ENCODE measurements at regions not wholly inside any gene's neighbourhood (a gene's known extent, or its start where the extent isn't known, plus 50 kb on each side); places are given as distances from the start of the nearest gene placed in this dataset.

DNA sequence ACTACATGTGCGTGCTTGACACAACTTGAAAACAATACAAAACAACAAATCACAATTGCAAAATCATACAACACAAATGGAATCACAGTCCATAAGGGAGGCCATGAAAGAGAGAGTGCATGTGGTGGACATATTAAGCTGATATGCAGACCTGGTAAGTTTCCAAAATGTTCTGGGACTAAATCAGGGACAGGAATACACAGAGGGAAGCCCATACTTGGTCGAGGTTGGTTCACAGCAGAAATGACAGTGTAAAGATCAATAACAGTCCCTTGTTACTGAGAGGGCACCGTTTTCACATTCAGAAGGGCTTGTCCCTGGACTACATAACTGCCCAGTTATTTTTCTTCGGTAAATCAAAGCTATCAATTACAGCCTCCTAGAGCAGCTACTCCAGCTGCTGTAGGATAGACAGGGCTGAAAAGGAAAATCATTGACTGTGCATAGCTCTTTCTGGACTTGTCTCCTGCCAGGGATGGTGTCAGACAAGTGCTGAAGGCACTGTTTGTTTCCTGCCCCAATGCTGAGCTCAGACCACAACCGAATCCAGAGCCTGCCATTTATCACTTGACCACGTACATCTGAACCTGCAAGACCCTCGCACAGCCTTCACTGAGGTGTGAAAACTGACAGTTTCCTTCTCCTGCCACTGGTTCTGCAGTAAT is 79.5 kb upstream of the KCNMB2 start:
- DNase-seq = no peak

DNA sequence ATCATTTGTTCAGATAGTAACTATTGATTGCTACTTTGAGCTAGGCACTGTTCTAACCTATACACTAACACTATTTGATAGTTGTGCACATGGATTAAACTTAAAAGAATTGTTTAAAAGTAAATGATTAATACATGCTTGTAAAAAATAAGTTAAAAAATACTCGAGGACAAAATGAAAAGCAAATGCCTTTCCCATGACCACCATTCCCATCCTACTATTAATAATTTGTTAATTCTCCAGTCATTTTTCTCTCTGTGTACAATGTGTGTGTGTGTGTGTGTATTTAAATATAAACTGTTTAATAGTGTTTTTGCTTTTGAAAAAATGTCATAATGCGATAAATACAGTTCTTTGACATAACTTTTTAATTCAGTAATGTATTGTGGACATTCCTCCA is 78.7 kb upstream of the KCNMB2 start:
- DNase-seq = no peak

DNA sequence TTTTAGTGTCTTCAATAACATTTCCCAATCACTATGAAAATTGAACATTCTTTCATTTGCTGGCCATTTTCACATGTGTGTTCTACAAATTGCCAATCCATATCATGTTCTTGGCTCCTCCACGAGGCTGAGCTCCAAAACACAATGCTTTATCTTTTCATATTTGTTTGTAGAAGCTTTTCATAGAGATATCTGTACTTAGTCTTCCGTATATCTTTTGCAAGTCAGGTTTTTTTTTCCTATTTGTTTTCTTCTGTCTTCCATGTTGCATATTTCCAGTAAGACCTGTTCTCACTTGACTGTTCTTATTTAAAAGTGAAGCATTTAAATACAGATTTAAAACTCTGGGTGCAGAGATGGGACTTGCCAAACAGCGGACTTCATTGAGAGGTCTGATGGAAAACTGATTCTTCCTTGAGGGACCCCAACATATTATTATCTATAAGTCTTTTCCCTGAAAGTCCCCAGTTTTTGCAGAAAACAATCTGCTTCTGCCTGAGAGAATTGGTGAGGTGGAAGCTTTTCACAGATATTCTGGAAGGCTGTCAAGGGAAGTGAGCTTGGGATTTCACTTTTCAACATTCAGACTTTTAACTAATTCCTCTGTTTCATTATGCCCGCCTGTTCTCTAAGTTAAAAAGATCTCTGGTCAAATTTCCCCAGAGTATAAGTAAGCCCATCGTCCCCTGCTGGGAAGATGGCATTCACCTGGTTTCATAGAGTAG is 77.8 kb upstream of the KCNMB2 start:
- DNase-seq = no peak

DNA sequence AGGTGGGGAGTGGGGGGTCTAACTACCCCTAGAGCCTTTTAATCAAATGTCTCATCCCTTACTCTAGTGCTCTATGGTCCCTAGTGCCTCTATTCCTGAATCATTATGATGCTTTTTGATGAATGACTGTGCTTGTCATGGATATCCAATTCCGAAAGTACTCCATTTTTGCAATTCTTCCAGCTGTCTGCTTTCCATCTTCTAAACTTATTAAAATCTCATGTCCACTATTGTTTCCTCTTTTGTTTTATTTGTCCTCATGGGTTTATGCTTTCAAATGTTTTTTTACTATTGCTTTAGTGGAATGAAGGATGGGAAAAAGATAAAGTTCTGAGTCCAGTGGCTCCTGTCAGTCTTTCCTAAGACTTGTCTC is 77.2 kb upstream of the KCNMB2 start:
- DNase-seq = no peak

DNA sequence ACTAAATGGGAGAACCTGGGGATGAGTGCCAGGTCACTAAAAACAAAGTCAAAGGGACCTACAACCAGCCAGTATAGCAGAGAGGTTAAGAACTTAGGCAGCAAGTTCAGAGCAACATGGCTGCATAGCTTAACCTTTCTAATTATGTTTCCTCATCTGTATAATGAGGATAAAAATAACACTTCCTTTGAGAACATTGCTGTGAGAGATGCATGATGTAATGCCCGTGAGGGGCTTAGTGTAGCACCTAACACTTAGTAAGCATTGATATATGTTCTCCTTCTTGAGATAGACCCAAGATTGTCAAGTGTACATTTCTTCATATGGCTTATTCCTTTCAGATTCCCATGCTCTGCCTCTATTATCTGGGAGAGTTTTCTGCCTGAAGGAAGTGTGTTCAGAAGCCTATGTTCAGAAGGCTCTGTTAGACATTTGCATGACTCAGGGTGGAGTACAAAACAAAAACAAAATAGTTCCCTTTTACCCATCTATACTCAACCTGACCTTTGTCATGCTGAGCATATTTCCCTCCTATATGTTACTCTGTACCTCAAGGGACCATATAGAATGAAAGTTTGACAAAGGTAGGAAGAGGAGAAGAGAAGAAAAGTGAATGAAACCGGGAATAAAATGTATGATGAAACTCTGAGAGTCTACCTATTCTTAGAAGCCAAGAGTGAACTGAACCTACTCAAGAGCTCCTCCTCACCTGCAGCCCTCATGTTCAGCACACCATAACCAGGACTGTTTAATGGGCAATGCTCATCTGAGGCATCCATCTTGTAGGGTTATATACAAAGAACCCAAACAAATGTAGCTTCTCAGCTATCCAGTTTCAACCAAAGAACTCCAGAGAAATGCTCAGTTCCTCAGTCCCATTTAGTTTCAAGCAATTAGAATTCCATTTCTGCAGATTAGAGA is 70.7 kb upstream of the KCNMB2 start:
- no peak for DNase-seq

DNA sequence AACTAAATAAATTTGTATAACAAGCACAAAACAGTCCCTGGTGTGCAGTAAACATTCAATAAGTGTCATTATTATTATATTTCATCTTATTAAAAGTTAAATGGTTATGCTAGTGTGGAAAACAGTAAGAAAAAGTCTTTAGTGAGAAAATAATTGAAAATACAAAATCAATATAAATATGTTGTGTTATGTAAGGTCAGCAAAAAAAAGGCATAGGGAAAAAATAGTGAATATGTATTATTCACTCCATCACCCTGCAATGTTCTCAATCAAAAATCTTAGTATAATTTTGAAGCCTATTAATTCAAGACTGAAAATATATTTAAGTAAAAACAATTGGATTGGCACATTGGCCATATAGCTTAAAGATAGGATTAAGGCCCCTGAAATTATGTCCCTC is 63.3 kb upstream of the KCNMB2 start:
- no peak for DNase-seq

DNA sequence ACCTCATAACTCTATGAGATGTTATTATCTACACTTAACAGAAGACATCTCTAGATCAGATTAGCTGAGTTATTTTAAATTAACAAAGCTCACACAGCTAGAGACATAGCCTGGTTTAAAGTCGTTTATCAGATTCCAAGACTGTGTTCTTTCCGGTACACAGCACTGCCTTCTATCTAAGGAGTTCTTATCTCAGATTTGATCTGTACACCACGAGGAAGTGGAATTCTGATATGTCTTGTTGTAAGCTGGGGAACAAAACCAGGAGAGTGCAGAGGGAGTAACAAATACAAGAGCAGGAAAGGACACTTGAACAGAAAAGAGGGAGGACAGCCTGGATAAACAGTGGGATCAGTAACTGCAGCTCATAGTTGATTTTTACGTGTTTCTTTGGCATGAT is 61.7 kb upstream of the KCNMB2 start:
- DNase-seq = no peak

DNA sequence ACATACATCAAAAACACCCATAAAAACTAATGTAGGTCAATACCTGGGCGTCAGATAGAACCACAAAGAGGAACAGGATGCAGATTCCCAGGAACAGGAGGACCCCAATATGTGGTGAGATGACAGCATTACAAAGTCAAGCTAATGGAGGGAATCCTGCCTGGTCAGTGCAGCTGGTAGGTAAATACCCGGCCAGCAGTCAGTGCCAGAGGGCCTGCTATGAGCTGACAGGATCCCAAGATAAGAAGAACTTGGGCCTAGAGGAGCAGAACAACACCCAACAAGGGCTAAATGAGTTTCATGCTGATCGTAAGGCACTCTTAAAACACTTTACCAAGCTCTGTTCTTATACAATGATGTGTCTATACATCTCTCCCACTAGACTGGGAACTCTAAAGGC is 61.2 kb upstream of the KCNMB2 start:
- DNase-seq = no peak

DNA sequence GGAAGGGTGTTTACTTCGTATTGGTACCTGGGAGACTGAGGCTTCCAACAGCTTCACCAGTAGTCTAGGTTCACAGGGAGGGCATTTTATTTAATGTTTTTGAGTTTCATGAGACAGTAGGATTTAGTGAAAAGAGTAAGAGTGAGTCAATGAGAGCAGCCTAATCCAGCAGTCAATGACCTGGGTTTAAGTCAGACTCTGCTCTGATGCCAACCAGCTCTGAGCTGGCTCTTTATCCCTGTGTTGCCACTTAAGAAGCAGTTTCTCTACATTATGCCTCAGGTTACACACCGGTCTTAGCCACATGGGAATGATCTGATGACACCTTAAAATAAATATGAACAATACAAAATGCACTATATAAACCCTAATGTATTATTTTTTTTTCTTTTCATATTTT is 59.4 kb upstream of the KCNMB2 start:
- DNase-seq = no peak

DNA sequence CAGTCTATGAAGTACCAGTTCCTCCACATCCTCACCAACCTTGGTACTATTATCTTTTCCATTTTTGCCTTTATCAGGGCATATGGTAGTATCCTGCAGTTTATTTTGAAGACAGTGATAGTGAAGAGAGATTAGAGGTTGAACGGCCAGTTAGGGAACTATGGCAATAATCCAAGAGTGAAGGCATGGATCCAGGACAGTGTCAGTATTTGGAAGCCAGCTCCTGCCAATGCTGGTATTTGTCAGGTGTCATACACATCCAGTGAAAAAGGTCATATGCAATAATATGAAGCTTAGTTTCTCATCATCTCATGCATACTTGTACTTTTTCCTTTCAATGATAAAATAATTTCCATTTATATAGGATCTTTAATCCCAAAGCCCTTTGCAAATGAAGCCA is 56.8 kb upstream of the KCNMB2 start:
- DNase-seq = no peak

DNA sequence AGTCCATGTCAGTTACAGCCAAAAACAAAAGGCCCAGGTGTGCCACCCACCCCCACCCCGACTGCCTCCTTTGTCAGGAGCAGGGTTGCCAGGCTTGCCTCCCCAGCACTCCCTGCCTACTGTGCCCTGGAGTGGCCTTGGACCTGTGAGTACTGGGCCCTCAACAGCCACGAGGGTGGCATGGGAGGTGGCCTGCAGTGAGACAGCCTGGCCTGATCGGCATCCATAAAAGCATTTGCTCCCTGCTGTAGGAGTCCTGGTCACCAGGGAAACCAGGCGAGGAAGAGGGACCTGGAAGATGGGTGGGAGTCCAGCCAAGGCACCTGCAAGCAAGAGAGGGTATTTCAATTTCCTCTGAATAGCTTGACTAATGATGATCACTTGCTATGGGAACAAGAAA is 56.4 kb upstream of the KCNMB2 start:
- no peak for DNase-seq

DNA sequence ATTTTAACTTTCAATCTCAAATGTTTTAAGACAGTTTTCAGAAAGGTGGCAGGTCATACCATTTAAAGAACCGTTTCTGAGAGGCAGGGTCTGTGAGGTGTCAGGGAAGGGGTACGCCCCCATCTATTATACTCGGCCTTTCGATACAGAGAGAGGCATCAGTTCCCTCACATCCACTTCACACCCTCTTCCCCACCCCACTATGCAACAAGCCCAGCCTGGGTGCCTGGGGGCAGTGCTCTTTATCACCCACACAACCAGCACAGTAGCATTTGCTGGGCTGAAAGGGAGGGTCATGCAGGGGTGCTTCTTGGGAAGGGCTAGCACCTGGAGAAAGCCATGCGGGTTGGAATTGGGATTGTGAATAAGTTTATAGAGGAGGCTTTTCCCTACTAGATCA is 56.0 kb upstream of the KCNMB2 start:
- no peak for DNase-seq

DNA sequence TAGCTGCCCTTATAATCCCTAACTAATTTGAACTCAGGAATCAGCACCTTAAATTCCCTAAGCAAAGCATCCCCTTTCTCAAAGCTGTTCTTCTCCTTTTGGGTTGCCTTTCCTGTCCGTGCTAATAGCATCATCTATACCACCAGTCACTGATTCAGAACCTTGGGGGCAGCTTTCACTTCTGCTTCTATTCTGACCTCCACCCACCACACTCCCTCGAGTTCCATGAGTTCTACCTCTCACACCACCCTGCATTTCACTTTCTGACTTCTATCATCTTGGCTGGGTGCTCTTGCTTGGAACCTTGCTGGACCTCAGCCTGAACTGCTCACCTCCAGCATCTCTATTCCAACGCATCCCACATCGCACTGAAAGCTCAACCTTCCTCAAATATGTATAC is 55.4 kb upstream of the KCNMB2 start:
- DNase-seq = no peak

DNA sequence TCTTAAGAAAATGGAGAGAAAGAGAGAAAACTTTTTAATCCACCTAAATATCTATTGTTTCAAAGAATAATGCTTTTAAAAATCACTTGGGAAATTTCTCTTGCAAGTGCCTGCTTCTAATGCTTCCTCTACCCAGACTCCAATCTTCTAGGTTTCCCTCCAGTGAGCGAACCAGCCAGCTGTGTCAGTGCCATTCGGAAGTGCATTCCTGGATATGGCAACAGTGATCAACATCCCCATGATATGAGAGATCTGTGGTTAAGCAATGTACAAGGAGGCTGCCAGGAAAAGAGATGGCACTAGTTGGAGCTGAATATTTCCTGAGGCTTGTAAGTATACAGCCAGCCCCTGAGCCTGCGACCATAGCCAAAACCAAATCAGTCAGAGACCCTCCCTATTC is 53.3 kb upstream of the KCNMB2 start:
- DNase-seq = no peak

DNA sequence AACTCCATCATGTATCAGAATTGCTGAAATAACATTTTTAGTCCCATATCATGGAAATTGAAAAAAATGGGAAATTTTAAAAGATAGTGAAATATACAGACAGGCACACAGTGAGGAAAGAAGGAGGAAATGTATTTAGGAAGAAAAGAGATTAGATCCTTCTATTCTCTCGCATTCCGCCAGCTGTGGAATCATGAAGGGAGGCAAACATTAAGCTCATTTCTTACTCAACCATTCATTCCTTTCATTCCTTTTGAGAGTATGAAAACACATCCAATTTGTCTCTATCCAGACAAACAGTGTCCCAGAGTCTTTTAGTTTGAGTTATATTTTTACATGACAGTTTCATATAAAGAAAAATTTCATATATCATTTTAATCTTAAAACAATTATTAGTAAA is 52.5 kb upstream of the KCNMB2 start:
- no peak for DNase-seq

DNA sequence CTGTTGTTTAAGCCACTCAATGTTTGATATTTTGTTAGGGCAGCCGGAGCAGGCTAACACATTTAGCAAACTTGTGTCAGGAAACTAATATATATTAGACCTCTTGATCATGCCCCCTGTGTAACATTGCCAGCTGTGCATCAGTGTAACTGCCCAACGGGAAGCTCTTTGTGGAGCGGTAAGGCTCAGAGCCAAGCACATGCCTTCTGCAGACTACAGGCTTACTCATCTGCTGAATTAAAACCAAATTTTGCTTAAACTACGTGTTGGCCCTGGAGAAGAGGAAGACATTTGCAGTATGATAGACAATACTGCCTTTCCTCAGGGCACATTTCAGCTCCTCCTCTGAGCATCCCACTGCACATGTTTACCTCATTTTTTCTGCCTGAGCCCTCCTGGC is 50.5 kb upstream of the KCNMB2 start:
- DNase-seq = no peak
